ENCODE measurements at regions not wholly inside any gene's neighbourhood (a gene's known extent, or its start where the extent isn't known, plus 50 kb on each side); places are given as distances from the start of the nearest gene placed in this dataset.

DNA sequence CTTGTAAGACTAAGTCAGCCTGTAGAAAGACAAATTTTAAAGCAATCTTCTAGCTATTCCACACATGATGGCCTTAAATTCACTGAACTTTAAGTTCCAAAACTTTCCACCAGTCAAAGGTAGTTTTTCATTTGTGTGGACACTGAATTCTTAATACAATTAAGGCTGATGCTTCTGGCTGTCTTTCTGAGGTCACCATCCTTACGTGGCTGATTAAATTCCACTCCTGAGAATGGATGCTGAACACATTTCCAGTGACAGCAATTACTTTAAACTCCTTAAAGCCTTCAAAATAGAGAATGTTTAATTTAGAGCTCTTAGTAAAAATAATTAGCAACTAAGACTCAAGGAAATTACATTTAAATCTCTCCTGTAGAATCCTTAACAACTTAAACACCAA lies 142.6 kb upstream of the COL1A2 start:
- intact Hi-C loops (cut with DNase I): no loop called here
- DNase-seq (ENCODE audit: low spot score): no peak

DNA sequence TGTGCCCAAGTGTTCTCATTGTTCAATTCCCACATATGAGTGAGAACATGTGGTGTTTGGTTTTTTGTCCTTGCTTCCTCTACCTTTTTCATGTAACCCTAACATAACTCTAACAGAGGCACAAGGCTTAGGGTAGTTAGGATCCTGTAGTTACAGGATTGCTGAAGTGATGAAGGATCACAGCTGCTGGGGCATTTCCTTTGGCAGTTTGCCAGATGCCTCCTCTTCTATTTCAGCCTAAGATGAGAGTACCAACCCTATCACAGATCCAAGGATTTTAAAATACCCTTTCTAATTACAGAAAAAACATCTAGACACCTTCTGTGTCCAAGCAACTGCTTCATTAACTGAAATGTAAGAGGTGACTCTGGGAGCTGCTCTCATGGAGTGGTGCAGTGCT lies 141.7 kb upstream of the COL1A2 start:
- DNase-seq (ENCODE audit: low spot score): no peak

DNA sequence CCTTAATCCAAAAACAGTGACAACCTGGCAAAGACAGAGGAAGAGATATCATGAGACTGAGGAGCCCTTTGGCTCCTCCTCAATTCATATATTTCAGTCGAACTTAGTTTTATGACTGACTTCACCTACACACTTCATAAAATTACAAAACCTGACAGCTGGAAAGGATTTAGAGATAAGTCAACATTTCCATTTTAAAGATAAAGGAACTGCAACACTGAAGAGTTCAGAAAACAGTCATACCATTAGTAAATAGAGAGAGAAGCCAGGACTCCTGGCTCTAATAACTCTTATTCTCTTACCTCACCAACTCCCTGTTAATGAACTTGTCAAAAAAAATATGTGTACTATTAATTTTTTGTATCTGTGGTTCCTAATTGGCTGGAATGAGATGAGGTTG lies 141.0 kb upstream of the COL1A2 start:
- no peak for DNase-seq (ENCODE audit: low spot score)
- intact Hi-C loops (cut with DNase I): no loop called here

More for the DNA sequence above, 141.7 kb upstream of the COL1A2 start:
- intact Hi-C loops (cut with DNase I): no loop called here

DNA sequence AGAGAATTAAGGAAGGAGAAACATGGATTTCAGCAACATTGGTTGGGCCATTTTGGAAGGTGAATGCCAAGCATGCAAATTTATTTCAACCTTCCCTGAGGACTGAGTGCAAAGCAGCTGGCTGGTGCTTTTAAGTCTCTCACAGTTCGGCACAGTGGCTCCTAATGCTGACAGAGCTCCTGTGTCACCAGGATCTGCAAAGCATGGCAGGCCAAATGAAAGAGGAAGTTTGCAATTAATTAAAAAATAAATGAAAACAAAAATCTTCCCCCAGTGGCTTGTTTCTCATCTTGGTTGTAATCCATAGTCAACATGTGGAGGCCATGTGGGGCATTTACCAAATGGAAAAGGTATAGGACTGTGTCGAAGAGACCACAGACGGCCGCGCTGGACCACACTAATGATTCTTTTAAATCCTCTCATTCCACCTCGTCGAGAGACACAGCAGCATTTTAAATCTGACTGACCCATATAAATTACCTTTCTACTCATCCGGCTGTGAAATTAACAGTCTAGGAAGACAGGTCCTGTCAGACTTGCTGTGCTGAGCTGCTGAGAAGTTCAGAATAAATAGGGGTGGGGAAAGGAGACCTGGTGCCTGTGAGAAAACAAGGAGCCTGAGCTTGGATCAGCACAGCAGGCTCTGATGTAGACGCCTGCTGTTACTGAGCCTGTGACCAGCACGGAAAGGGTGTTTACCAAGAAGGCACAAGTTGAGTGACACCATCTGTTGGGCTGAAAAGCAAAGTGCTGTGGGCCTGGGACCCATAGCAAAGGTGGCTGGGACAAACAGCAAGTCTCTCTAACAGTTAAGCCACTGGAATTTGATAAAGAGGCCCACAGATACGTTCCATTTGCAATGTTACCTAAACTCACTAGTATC lies 136.0 kb upstream of the COL1A2 start:
- DNase-seq (ENCODE audit: low spot score): no peak
- intact Hi-C loops (cut with DNase I): no loop called here

DNA sequence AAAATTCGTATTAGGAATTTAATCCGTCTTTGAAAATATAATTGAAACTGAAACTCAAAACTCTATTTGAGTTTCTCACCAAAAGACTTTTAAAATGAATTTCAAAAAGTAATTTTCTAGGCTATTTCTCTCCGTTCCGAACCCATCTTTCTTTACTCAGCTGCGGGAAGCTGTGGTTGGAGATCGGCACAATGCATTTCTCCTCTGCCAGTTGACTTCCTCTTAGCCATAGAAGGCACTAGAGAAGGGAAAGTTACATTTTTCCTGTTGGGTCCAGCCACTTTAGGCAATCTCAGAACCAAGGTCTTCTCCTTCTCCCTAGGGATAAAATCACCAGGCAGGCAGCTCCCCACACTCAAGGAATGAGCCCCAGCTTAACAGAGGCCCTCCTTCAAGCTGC lies 133.6 kb upstream of the COL1A2 start:
- DNase-seq (ENCODE audit: low spot score): no peak
- intact Hi-C loops (cut with DNase I): no loop called here

DNA sequence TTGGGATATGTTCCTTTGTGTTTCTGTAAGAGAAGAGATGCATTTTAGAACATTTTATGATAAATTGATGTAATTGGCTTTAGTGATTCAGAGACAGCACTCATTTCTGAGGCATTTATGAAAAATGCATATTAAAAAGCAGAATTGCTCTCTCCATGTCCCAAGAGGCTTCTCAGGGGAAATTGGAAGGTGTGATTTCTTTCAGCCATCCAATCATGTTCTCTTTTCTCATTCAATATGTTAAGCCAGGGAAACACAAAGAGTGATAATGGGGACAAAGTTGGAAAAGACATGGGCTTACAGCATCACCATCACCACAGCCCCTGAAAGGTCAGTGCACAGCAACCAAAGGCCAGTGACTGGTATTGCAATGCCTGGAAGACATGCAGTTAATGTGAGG lies 129.9 kb upstream of the COL1A2 start:
- DNase-seq (ENCODE audit: low spot score): no peak
- intact Hi-C loops (cut with DNase I): no loop called here

DNA sequence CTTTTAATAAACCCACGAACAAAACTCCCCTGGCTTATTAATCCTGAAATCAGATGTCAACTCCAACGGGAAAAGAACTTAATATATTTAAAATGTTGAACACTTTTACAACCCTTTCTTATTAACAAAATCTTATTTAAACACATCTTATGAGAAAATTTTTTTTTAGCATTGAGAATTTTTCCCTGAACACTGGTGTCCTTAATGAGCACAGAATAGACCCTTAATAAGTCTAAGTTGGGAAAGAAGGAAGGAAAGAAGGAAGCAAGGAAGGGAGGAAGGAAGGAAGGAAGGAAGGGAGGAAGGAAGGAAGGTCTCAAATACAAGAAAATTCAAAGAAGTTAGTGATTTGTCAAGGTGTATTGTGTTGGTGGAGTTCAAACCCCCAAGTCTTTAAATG lies 129.2 kb upstream of the COL1A2 start:
- intact Hi-C loops (cut with DNase I): no loop called here
- no peak for DNase-seq (ENCODE audit: low spot score)

DNA sequence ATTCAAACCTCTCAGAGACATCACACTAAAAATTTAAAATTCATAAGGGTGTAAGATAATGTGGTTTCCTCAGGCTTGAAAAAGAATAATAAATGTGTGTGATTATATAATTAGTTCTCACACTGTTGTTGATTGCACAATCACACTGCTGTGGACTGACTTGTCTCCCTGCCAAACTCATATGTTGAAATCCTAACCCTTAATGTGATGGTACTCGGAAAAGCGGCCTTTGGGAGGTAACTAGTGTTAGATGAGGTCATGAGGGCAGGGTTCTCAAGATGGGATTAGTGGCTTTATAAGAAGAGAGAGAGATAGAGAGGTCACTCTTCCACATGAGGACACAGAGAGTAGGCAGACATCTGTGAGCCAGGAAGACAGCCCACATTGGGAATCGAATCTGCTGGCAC lies 128.5 kb upstream of the COL1A2 start:
- DNase-seq (ENCODE audit: low spot score): no peak
- intact Hi-C loops (cut with DNase I): no loop called here

DNA sequence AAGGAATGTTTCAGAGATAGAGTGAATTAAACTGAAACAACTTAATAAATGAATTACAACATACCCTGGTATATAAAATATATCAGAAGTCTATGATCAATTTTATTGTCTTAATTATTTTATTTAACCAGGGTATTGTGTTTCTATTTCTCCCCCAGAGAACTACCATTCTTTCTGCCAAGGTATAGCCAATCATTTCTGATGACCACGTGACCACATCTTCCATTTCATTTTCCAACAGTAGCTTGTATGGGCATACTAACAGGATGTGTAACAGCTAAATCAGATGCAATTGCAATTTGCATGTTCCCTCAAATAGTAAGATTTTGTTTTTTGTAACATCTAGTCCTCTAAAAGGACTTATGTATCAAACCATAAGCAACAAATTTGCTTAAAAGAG lies 123.9 kb upstream of the COL1A2 start:
- intact Hi-C loops (cut with DNase I): loop anchor here (10.0 kb wide), 1 partner anchor 376 kb away; the partner anchor contains the start of gene TFPI2
- DNase-seq (ENCODE audit: low spot score): no peak

DNA sequence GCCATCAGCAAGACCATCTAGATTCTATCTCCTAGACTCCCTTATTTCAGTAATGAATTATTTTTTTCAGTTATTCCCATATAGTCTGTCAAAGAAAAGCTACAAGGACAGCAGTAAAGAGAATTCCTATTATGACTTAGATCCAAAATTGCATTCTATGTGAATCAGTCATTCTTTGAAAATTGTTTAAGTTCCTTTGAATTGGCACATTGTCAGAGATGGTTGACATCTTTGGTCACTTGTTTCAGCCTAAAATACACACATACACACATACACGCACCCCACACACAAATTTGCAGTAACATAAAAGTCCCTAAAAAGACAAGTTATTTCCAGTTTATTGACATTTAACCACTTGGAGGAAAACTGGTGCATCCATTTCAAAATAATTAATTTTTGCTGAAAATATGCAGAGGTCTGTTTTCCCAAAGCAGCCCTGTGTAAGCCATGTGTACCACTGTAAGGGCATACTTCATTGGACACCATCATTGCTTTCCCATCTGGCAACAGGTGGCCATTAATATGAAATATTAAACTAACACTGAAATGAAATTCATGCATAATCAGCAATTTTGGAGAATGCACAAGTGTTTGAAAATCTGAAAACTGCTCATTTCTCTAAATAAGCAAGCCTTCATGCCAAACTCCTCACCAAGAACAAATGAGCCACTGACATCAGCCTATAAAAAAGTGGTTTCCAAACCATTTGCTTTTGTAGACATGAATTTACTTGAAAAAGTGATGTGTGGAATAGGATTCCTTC lies 121.7 kb upstream of the COL1A2 start:
- intact Hi-C loops (cut with DNase I): loop anchor here (10.0 kb wide), 1 partner anchor 378 kb away; the partner anchor contains the start of gene TFPI2

DNA sequence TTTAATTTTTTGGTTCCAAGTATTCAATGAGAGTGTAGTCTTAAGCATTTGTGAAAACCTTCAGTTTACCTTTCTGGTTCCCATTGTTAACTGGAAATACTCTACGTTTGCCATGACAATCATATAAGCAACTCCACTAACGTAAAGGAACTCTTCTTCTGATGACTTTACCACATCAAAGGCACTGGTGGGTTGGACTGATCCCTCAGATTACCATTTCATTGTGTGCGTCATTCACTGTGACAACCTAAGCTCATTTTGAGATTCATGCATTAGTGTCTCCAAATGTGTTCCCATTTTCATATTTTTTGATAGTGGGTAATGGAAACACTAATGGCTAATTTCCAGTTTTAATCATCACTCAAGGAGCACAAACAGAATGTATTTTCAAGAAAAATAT lies 119.9 kb upstream of the COL1A2 start:
- DNase-seq (ENCODE audit: low spot score): no peak
- intact Hi-C loops (cut with DNase I): loop anchor here (10.0 kb wide), 1 partner anchor 380 kb away; the partner anchor contains the start of gene TFPI2

More for the DNA sequence above, 121.7 kb upstream of the COL1A2 start:
- no peak for DNase-seq (ENCODE audit: low spot score)

DNA sequence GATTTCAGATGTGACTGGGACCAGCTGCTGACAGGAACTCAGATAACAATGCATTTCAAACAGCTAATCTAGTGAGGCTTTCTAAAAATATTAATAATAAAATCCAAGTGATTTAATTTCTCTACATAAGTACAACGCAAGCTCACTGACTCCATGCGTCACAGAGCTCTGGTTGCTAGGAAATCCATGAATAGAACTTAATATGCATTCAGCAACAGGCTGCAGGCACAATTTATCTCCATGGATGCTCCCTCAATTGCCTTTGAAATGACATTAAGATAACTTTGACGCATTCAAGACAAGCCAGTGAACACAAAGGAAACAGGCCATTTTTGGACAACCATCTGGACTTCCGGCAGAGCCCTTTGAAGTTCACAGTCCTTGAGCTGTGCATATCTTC lies 118.7 kb upstream of the COL1A2 start:
- intact Hi-C loops (cut with DNase I): loop anchor here (10.0 kb wide), 1 partner anchor 381 kb away; the partner anchor contains the start of gene TFPI2

DNA sequence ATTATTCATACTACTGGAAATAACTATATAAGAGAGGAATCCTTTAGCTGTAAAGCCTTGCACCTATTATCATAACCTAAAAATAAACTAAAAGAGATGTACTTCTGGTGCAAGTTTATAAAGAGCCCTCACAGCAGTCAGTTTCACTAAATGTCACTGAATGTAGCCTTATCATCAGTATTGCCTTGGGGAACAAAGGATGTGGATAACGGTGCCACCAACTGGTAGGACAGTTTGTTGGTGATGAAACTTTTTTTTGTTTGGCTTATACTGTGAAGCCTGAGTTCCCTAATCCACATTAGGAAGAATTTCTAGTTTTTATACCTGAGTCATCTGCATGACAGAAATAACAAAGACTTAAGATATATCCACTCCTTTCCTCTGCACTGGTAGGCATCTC lies 117.9 kb upstream of the COL1A2 start:
- intact Hi-C loops (cut with DNase I): loop anchor here (10.0 kb wide), 1 partner anchor 382 kb away; the partner anchor contains the start of gene TFPI2
- DNase-seq (ENCODE audit: low spot score): no peak

More for the DNA sequence above, 118.7 kb upstream of the COL1A2 start:
- no peak for DNase-seq (ENCODE audit: low spot score)

DNA sequence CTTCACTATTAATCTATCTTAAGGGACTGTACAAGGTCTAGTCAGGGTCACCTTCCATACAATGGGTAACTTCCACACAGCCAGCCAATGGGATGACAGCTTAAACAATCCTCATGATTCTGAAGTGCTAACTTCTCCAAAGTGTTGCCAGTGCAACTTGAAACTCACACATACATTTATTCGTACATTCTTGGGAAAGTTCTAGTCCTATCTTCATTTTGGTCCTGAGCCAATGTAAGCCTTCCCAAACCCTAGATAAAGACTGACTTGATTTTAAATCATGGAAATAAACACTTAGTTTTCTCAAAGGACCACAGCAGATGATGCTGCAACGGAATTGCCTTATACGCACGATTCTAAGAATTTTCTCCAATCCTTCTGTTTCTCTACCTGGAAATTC lies 117.5 kb upstream of the COL1A2 start:
- intact Hi-C loops (cut with DNase I): loop anchor here (10.0 kb wide), 1 partner anchor 382 kb away; the partner anchor contains the start of gene TFPI2
- no peak for DNase-seq (ENCODE audit: low spot score)

DNA sequence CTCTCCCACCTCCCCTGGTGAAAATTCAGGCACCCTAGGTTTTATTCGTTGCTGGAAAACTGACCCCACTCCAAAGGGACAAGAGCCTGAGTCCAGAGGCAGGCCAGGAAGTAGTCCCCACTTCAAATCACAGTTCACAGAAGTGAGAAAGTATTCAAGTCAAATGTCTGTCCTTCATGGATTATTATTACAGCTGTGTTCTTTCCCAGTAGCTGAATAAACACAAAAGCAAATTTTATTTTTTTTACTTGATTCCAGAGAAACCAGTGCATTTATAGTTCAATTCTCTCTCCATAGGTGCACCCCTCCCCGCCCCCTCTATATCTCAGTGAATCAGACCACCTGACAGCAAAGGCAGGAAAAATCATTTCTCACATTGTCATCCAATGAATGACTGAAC lies 113.8 kb upstream of the COL1A2 start:
- DNase-seq (ENCODE audit: low spot score): no peak
- intact Hi-C loops (cut with DNase I): no loop called here

DNA sequence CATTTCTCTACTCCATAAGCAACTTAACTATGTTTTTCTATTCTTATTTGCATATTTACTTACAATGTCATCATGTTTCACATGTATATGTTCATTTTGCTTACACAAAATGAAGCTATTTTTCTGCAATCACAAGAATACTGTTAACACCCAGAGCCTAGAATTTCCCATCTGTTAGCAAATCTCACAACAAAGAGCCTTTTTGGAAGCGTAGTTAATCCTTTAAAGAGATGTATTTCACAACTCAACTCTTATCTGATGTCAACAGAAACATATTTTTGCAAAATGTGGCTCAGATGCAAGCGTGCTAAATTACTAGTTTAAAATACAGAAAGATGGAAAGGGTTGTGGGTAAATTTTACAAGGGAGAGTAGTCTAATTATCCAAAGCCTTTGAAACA lies 110.6 kb upstream of the COL1A2 start:
- intact Hi-C loops (cut with DNase I): no loop called here
- no peak for DNase-seq (ENCODE audit: low spot score)

DNA sequence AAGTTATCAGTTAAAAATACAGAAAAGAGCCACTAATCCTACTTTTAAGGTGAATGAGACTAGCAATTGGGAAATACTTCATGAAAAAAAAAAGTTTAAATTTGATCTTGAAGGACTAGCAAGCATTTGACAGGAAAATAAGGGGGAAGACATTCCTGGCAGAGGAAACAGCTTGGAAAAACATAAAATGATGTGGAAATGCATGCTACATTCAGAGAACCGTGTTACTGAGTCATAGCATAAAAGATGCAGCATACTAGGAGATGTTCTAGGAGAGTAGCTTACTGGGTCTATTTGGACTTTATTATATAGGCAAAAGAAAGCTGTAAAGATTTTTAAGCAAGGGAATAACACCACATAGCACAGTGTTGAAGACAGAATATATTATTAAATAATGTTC lies 108.6 kb upstream of the COL1A2 start:
- no peak for DNase-seq (ENCODE audit: low spot score)
- intact Hi-C loops (cut with DNase I): loop anchor here (5.0 kb wide), 1 partner anchor 151 kb away; no protein-coding TSS in a partner anchor

DNA sequence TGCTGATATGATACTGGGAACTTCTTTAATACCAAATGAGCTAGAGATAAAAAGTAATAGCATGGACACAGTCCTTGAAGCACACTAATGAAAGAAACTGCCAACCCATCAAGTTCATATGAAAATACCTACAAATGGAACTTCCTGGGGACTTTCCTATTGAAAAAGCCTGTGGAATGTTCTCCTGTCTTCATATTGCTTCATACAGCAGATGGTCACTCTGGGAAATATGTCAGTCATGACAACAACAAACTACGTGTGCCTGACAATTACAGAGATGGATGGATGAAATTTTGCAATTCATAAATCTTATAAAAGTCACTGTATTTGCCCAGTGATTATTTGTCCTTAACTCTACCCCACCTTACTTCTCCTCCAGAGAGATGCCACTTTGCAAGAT lies 106.6 kb upstream of the COL1A2 start:
- no peak for DNase-seq (ENCODE audit: low spot score)
- intact Hi-C loops (cut with DNase I): loop anchor here (5.0 kb wide), 1 partner anchor 149 kb away; no protein-coding TSS in a partner anchor

DNA sequence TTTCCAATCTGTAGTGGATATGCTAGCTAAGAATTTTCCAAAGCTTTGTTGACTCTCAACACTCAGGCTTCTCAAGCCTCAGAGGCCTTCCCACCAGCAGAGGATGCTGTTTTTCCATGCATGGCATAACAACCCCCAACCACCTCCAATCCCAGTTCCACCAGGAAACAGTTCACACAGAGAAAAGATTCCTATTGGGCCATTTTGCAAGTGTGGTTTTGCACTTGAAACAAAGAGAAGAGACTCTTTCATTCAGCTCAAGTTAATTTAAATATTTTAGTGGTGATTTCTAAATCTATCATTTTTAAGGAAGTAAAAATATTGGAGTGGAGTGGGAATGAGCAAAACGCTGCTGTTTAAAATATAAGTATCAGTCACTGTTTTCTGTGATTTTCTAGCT lies 105.6 kb upstream of the COL1A2 start:
- intact Hi-C loops (cut with DNase I): loop anchor here (5.0 kb wide), 1 partner anchor 148 kb away; no protein-coding TSS in a partner anchor
- no peak for DNase-seq (ENCODE audit: low spot score)

DNA sequence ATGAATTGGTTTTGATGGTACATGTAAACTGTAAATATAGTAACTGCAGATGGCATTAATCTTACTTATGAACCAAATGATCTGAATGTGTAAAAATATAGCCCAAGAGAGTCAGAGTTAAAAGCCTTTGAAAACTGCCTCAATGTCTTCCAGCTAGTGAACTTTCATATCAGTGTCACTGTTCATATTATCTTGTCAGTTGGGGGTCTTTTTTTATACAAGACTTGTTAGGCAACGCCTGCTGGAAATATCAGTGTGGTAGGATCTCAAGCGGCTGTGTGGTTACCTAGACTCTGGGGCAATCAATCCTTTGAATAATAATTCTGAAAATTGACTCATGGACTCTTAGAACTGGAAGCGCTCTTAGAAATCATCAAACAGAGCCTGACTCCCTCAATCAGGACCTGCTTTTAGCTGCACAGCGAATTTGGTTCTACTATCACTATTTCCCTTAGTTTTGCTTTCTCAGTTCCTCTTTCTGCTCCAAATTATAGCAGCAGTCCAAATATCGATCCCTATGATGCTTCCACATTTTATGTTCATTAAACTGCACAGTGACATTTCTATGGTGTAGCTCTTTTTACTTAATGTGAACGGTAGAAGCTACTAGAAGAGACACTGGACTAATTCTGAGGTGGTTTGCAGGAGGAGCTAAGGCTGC lies 100.1 kb upstream of the COL1A2 start:
- intact Hi-C loops (cut with DNase I): loop anchor here (10.0 kb wide), 1 partner anchor 360 kb away; the partner anchor contains the start of gene SGCE
- no peak for DNase-seq (ENCODE audit: low spot score)
